ENCODE measurements at regions not wholly inside any gene's neighbourhood (a gene's known extent, or its start where the extent isn't known, plus 50 kb on each side); places are given as distances from the start of the nearest gene placed in this dataset.
"Not testable (repeated sequence)": the region's sequence is repeated elsewhere in the genome, so short reads cannot be mapped to it uniquely, and the experiment has no call there.

GRCh38 chr1:96565546-96565945, 156.0 kb upstream of the PTBP2 start:
- DNase-seq, result no peak

GRCh38 chr1:96568639-96569038, 152.9 kb upstream of the PTBP2 start:
- no peak for DNase-seq

DNA sequence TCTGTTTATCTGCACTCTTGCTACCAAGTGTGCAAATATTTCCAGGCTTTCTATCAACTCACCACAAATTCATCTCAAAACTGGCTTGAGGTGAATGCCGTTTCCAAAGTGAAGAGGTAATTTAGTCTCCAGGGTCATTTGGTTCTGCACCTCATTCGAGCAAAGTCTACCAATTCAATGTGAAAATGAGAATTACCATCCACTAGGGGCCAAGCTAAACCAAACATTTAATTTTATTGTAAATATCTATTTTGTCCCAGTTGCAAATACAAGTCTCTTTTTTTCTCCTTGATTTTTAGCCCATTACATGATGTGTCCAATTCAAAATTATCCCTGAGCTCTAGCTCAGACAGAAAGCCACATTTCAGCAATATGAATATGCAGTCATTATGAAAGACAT, 152.3 kb upstream of the PTBP2 start:
- no peak for DNase-seq

- DNase-seq, result no peak
Measured at GRCh38 chr1:96579636-96580035, 141.9 kb upstream of the PTBP2 start.

DNA sequence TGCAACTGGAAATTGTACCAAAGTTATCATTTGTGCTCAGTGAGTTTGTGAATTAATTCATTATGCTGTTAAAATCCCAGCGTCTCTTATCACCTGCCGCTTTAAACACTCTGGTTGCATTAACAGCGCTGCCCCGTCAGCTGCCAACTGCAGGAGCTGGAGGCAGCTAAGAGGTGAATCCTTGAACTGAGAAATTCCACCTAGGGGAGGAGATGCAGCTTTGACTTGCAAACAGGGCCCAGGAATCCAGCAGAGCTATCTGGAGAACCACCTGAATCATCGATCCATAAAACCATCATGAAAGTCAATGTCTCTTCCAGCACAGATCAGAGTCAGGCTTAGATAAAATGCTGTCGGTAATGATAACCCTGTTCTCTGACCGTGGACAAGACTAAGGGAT, 140.7 kb upstream of the PTBP2 start:
- no peak for DNase-seq

- DNase-seq, result no peak
Measured at GRCh38 chr1:96581772-96582171, 139.8 kb upstream of the PTBP2 start.

DNA sequence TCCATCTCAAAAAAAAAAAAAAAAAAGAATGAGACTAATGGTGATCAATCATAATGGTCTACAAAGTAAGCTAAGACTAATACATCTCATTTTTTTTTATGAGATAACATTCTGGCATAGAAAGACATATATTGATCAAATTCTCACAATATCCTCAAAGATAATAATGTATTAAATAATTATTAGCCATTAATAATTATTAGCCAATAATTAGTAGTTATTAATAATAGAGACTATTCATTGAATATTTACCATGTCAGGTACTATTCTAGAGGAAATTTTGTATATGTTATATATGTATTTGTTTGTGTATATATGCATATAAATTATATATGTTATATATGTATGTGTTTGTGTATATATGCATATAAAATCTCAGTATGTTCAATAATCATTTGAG, 137.7 kb upstream of the PTBP2 start:
- no peak for DNase-seq

GRCh38 chr1:96587222-96587621, 134.4 kb upstream of the PTBP2 start:
- no peak for DNase-seq

- no peak for DNase-seq
Measured at GRCh38 chr1:96588416-96588995, 133.1 kb upstream of the PTBP2 start.

DNA sequence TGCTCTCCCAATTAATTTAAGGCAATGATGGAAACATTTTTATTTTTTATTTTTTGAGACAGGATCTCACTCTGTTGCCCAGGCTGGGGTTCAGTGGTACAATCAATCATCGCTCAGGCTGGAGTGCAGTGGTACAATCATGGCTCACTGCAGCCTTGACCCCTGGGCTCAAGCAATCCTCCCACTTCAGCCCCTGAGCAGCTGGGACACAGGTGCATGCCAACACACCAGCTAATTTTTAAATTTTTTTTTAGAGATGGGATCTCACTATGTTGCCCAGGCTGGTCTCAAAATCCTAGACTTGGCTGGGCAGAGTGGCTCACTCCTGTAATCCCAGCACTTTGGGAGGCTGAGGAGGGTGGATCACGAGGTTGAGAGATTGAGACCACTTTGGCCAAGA, 126.1 kb upstream of the PTBP2 start:
- not testable (repeated sequence) for DNase-seq

DNA sequence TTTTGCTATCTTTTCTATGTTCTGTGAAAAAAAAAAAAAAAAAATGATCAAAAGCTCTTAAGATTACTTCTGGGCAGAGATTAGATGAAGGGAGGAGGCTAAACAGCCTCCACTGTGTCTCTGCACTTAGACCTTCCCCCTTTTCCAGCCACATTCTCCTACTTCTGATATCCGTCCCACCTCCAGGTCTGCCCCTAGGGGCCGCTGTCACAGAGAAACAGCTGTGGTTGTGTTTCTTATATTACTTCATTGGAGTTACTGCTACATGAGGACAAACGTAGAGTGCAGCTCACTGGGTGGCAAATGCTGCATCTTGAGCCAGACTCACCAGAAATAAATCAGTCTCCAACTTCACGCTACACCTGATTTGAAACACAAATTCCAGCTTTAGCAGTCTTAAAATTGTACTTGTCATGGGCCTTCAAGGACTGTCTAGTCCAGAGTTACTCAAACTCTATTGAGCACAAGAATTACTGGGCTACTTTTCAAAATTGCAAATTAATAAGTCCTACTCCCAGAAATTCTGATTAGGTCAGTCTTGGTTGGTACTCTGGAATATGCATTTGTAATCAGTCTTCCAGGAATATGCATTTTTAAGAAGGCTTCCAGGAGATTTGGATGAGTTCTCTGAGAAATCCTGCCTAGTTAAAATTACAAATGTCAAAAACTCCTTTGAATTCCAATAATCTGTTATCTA, 125.2 kb upstream of the PTBP2 start:
- DNase-seq, result peak in 1 of 5 experiments; percentile 24

GRCh38 chr1:96597218-96597617, 124.4 kb upstream of the PTBP2 start:
- no peak for DNase-seq

DNA sequence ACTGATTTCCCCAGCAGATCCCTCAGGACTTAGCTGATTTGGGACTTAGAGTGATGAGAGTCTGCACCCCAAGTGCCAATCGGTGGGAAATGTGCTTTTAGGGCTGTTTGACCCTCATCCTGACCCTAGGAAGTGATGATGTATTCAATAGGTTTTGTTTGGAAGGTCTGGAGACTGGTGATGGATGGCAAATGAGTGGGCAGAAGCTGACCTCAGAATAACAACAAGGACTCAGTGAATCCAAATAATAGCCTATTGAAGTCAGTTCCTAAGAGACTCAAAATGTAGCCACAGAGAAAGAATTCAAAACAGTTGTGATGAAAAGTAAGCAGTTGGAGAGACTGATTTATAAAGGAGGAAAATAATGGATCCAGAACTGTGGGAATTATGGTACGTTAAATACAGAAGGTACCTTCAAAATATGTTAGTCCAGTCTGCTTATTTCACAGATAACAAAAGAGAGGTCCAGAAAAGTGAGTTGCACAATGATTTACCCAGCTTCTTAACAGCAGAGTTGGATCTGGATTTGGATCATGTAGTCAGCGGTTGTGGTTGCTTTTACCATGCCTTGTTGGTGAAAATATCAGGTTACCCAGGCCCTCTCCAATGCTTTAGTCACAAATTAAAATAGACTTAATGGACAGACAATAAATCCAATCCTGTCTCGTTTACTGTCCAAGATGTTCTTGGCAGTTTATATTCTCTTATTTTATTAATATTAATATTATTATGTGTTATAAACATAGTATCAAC, 123.0 kb upstream of the PTBP2 start:
- no peak for DNase-seq

DNA sequence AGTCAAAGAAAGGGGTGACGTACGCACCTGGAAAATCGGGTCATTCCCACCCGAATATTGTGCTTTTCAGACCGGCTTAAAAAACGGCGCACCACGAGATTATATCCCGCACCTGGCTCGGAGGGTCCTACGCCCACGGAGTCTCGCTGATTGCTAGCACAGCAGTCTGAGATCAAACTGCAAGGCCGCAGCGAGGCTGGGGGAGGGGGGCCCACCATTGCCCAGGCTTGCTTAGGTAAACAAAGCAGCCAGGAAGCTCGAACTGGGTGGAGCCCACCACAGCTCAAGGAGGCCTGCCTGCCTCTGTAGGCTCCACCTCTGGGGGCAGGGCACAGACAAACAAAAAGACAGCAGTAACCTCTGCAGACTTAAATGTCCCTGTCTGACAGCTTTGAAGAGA, 117.0 kb upstream of the PTBP2 start:
- not testable (repeated sequence) for DNase-seq

- DNase-seq, result not testable (repeated sequence)
Measured at GRCh38 chr1:96617375-96617774, 104.2 kb upstream of the PTBP2 start.

DNA sequence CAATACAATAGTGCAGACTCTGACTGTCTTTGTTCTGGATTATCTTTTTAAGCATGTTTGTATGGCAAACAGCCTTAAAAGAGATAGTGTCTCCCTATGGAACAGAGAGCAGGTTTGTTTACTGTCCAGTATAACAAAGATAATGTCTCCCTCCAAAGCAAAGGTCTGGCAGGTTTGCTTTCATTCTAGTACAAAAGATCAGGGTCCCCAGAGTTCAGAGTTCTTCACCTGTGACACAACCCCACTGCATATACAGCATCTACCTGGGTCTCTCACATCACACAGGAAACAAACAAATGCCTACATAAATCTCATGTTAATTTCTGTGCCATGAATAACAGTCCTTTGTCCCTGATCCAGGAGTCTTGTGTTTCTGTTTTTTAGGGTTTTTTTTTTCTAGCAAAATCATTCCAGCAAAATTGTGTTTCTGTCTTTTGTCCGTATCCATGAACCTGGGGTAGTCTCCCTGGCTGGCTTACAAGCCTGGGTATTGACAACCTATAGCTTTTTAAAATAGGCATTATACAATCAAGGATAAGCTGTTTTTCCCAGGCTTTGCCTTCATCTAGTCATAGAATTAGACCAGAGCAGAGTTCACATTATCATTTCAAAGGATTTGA, 89.4 kb upstream of the PTBP2 start:
- no peak for DNase-seq

- no peak for DNase-seq
Measured at GRCh38 chr1:96633695-96634094, 87.9 kb upstream of the PTBP2 start.

GRCh38 chr1:96634883-96635282, 86.7 kb upstream of the PTBP2 start:
- no peak for DNase-seq

DNA sequence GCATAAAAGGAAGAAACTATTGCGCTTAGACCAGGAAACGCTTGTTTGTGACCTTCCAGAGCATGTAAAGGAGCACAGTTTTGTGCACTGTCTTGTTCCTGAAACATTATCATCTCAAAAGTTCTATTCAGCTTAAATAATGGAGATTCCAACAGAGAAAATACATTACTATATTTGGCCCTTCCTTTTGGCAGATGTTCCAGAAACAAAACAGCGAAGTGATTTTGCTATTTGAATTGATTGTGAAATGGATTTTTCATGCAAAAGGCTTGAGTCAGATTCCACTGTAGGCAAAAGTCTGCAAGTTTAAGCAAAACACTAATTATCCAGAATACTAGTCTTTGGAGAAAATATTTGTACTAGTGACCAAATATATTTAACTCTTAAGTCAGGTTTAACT, 80.3 kb upstream of the PTBP2 start:
- no peak for DNase-seq

- DNase-seq, result no peak
Measured at GRCh38 chr1:96643519-96643918, 78.1 kb upstream of the PTBP2 start.

- no peak for DNase-seq
Measured at GRCh38 chr1:96649301-96649700, 72.3 kb upstream of the PTBP2 start.

GRCh38 chr1:96651517-96651916, 70.1 kb upstream of the PTBP2 start:
- DNase-seq, result no peak

DNA sequence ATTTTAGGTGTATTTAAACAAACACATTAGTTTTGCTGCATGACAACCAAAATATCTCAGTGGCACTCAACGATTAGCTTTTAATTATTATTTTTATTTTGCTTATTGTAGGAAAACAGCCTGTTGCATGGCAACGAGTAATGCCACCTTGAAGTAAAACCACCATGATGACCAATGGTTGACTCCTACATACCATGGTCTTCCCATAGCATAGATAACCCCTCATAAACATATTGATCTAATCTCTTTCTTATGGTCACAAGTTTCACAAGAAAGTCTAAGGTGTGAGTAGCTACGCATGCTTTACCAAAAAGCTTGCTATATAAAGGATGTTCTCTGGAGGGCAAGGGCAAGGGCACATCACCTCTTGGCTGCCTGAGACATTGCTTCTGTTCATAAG, 61.5 kb upstream of the PTBP2 start:
- no peak for DNase-seq

- no peak for DNase-seq
Measured at GRCh38 chr1:96660503-96660902, 61.1 kb upstream of the PTBP2 start.

All from T-helper 2 cell (primary cell).